Liver (tissue), 8 donors: ENCODE measurements at regions not wholly inside any gene's neighbourhood (a gene's known extent, or its start where the extent isn't known, plus 50 kb on each side); places are given as distances from the start of the nearest gene placed in this dataset.

Experiments used
- DNase-seq: peaks from one replicate; pipeline ENCODE4 v3.0.0-alpha.2; 2017; ENCODE audit warnings: low spot score
- H3K27ac ChIP-seq, 2 donors: one replicate each; pipeline ENCODE4 v1.7.0; 2013; ENCODE audit warnings: inconsistent platforms in 2 of 2, low read length in 2 of 2, control low read depth in 1 of 2, low read depth in 1 of 2, mild to moderate bottlenecking in 1 of 2
- H3K27me3 ChIP-seq, 4 donors: one replicate each; pipeline versions ENCODE4 v1.6.1 to v1.7.0; 2013; ENCODE audit warnings: low read length in 3 of 4, inconsistent platforms in 1 of 4, mild to moderate bottlenecking in 1 of 4, moderate library complexity in 1 of 4; ENCODE audit not compliant: control insufficient read depth in 4 of 4, insufficient read depth in 4 of 4
- H3K36me3 ChIP-seq, 4 donors: one replicate each; pipeline versions ENCODE4 v1.6.1 to v1.7.0; 2013; ENCODE audit warnings: low read length in 3 of 4, mild to moderate bottlenecking in 3 of 4, low read depth in 1 of 4, moderate library complexity in 1 of 4; ENCODE audit not compliant: control insufficient read depth in 4 of 4, insufficient read depth in 3 of 4
- H3K4me1 ChIP-seq, 4 donors: one replicate each; pipeline versions ENCODE4 v1.6.1 to v1.7.0; 2013; ENCODE audit warnings: low read length in 3 of 4, mild to moderate bottlenecking in 3 of 4, moderate library complexity in 1 of 4; ENCODE audit not compliant: control insufficient read depth in 4 of 4, insufficient read depth in 4 of 4
- H3K4me3 ChIP-seq, 3 donors: one replicate each; pipeline versions ENCODE4 v1.6.1 to v1.7.0; 2013; ENCODE audit warnings: low read length in 3 of 3, control low read depth in 1 of 3, low read depth in 1 of 3, mild to moderate bottlenecking in 1 of 3
- H3K9ac ChIP-seq, 2 donors: one replicate each; pipeline ENCODE4 v1.7.0; 2013; ENCODE audit warnings: low read length in 2 of 2, mild to moderate bottlenecking in 2 of 2, moderate library complexity in 2 of 2, control low read depth in 1 of 2, low read depth in 1 of 2
- H3K9me3 ChIP-seq, 4 donors: one replicate each; pipeline versions ENCODE4 v1.6.1 to v1.7.0; 2013; ENCODE audit warnings: low read length in 3 of 4; ENCODE audit not compliant: control insufficient read depth in 4 of 4
- ATF3 ChIP-seq: IDR thresholded peaks from 2 replicates; pipeline ENCODE4 v1.6.1; 2016; ENCODE audit warnings: antibody characterized with exemption
- CTCF ChIP-seq: fragments of 150-350 bp; IDR thresholded peaks from 2 replicates; pipeline ENCODE4 v1.5.1; 2017; ENCODE audit warnings: improper control_type of control experiment, low read depth, low read length; ENCODE audit not compliant: missing input control
- FOXA1 ChIP-seq: IDR thresholded peaks from 2 replicates; pipeline ENCODE4 v1.6.1; 2016; ENCODE audit warnings: antibody characterized with exemption
- HNF4A ChIP-seq, 2 donors: conservative IDR thresholded peaks; 2 replicates each; pipeline ENCODE4 v1.6.1; 2016; ENCODE audit warnings: antibody characterized with exemption in 2 of 2, mild to moderate bottlenecking in 2 of 2
- JUND ChIP-seq, 2 donors: IDR thresholded peaks; 2 replicates each; pipeline ENCODE4 v1.6.1; 2016; ENCODE audit warnings: antibody characterized with exemption in 2 of 2
- MAX ChIP-seq: IDR thresholded peaks from 2 replicates; pipeline ENCODE4 v1.6.1; 2016; ENCODE audit warnings: antibody characterized with exemption
- NR2F2 ChIP-seq: IDR thresholded peaks from 2 replicates; pipeline ENCODE4 v1.6.1; 2016; ENCODE audit warnings: antibody characterized with exemption
- RAD21 ChIP-seq, 2 donors: IDR thresholded peaks; 2 replicates each; pipeline ENCODE4 v1.6.1; 2016; ENCODE audit warnings: antibody characterized with exemption in 2 of 2, mild to moderate bottlenecking in 2 of 2
- SP1 ChIP-seq: IDR thresholded peaks from 2 replicates; pipeline ENCODE4 v1.6.1; 2018; ENCODE audit warnings: antibody characterized with exemption, mild to moderate bottlenecking
- TAF1 ChIP-seq: conservative IDR thresholded peaks from 2 replicates; pipeline ENCODE4 v1.6.1; 2016; ENCODE audit warnings: antibody characterized with exemption, mild to moderate bottlenecking
- ZBTB33 ChIP-seq: IDR thresholded peaks from 2 replicates; pipeline ENCODE4 v1.6.1; 2016; ENCODE audit warnings: antibody characterized with exemption
- WGBS: extraction: QIAGEN DNeasy Blood & Tissue Kit; methylation state at CpG from one replicate; pipeline ENCODE4 v1.1.7; 2013; 5-methylcytosine and 5-hydroxymethylcytosine counted together
- donor health status: healthy.
- donor health status: healthy.
- donor health status: healthy.
- donor health status: healthy.
- donor health status: healthy.

GRCh38 chr16:79752396-79752795, 151.9 kb upstream of the MAF start:
- H3K36me3 ChIP-seq, result peaks cover 0 to 3% (median 0%) of the 10 kb centered on the region in 4 donors
- no peaks in the 10 kb centered on the region for H3K27me3 ChIP-seq
- H3K9ac ChIP-seq, result no peak overlapping the region
- 56% methylated on average over 2 of the region's 2 CpGs for WGBS
- H3K4me1 ChIP-seq, result no peaks in the 10 kb centered on the region
- H3K4me3 ChIP-seq, result no peak overlapping the region
- H3K9me3 ChIP-seq, result no peaks in the 10 kb centered on the region
- H3K27ac ChIP-seq, result no peak overlapping the region
- peak; percentile 52 to 65 for TF ChIP-seq HNF4A (conservative IDR thresholded peaks at IDR 0.05)
- TF ChIP-seq ZBTB33, result no peak
- peak in 1 of 2 donors; percentile 21 for TF ChIP-seq JUND (IDR thresholded peaks at IDR 0.05)
- DNase-seq, result no peak

GRCh38 chr16:79751471-79752184, 151.1 kb upstream of the MAF start:
- H3K36me3 ChIP-seq, result peaks cover 0 to 3% (median 0%) of the 10 kb centered on the region in 4 donors
- no peak overlapping the region for H3K4me3 ChIP-seq
- H3K9me3 ChIP-seq, result no peaks in the 10 kb centered on the region
- DNase-seq, result no peak
- H3K27ac ChIP-seq, result no peak overlapping the region
- no peaks in the 10 kb centered on the region for H3K4me1 ChIP-seq
- TF ChIP-seq CTCF (no peak), ATF3 (no peak), ZBTB33 (no peak), FOXA1 (no peak), NR2F2 (no peak), SP1 (no peak), MAX (no peak), RAD21 (IDR thresholded peaks at IDR 0.05) (no peak), JUND (IDR thresholded peaks at IDR 0.05) (no peak), TAF1 (no peak)
- H3K27me3 ChIP-seq, result no peaks in the 10 kb centered on the region
- no peak overlapping the region for H3K9ac ChIP-seq
- WGBS, result 91% methylated on average over 4 of the region's 4 CpGs
